Neural cell (in vitro differentiated cells): ENCODE measurements at regions not wholly inside any gene's neighbourhood (a gene's known extent, or its start where the extent isn't known, plus 50 kb on each side); places are given as distances from the start of the nearest gene placed in this dataset.

Experiments
- RAD21 ChIP-seq: fragments of 450-650 bp; conservative IDR thresholded peaks from 2 replicates; pipeline ENCODE4 v1.6.1; 2014; ENCODE audit warnings: antibody characterized with exemption, mild to moderate bottlenecking, moderate library complexity
- TF ChIP-seq, protein P1 (sequence below): fragments of 450-650 bp; IDR thresholded peaks from 2 replicates; pipeline ENCODE4 v1.5.1; 2014; ENCODE audit warnings: antibody characterized with exemption, mild to moderate bottlenecking, moderate library complexity; ENCODE audit not compliant: poor library complexity, severe bottlenecking

DNA sequence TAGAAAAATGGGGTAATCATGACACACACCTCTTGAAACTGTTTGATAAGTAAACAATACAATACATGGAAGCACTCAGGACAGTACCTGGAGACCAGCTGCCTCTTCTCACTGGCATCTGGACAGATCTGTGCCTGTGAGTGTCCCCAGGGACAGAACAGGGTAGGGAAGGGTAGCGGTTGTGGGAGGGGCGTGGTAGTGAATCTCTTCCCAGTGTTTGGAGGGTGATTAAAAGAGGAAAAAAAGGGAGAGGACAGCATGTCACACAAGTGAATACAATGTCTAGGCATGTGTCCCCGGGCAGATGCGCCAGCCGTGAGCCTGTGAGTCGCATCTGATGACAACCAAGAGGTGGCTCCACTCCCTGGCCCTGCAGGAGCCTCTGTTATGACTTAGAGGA lies 138.8 kb upstream of the MSX1 start:
- TF ChIP-seq, protein P1, sequence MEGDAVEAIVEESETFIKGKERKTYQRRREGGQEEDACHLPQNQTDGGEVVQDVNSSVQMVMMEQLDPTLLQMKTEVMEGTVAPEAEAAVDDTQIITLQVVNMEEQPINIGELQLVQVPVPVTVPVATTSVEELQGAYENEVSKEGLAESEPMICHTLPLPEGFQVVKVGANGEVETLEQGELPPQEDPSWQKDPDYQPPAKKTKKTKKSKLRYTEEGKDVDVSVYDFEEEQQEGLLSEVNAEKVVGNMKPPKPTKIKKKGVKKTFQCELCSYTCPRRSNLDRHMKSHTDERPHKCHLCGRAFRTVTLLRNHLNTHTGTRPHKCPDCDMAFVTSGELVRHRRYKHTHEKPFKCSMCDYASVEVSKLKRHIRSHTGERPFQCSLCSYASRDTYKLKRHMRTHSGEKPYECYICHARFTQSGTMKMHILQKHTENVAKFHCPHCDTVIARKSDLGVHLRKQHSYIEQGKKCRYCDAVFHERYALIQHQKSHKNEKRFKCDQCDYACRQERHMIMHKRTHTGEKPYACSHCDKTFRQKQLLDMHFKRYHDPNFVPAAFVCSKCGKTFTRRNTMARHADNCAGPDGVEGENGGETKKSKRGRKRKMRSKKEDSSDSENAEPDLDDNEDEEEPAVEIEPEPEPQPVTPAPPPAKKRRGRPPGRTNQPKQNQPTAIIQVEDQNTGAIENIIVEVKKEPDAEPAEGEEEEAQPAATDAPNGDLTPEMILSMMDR: no peak
- TF ChIP-seq RAD21: no peak
